ENCODE measurements at regions not wholly inside any gene's neighbourhood (a gene's known extent, or its start where the extent isn't known, plus 50 kb on each side); places are given as distances from the start of the nearest gene placed in this dataset.

DNA sequence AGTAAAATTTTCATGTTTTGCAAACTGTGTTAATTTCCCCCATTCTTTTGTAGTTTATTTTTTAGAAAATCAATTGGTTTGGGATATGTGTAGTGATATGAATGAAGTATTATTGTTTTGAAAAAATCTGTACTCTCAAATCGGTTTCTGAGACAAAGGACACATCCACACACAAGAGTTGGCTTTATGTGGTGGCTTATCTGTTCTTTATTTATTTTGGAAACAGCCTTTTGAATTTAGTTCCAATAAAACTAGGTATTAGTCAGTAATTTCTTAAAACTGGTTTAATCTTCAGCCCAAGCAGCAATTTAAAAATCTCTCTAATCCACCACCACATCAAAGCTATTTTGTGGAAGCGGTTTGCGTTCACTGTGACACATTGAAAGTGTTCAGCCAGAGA, 741.5 kb upstream of the GRM7 start:
- no peak for DNase-seq

GRCh38 chr3:6120786-6121185, 740.1 kb upstream of the GRM7 start:
- no peak for DNase-seq

GRCh38 chr3:6124875-6125274, 736.0 kb upstream of the GRM7 start:
- no peak for DNase-seq

DNA sequence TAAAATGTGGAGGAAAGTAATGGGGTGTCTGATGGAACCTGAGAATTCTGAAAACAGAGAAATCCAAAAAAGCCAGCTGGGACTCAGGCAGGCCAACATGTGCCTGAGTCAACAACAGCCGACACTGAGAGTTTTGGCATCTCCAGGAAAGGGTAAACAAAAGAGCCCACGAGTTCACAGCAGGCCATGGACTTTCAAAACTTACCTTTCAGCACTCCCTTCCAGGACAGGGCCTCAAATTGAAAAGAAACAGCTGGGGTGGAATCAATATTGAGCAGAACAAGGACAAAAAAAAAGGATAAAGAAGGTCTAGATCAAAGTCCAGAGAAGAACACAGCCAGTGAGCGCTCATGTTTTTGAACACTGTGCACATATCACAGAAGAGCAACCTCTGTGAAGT, 735.4 kb upstream of the GRM7 start:
- no peak for DNase-seq

DNA sequence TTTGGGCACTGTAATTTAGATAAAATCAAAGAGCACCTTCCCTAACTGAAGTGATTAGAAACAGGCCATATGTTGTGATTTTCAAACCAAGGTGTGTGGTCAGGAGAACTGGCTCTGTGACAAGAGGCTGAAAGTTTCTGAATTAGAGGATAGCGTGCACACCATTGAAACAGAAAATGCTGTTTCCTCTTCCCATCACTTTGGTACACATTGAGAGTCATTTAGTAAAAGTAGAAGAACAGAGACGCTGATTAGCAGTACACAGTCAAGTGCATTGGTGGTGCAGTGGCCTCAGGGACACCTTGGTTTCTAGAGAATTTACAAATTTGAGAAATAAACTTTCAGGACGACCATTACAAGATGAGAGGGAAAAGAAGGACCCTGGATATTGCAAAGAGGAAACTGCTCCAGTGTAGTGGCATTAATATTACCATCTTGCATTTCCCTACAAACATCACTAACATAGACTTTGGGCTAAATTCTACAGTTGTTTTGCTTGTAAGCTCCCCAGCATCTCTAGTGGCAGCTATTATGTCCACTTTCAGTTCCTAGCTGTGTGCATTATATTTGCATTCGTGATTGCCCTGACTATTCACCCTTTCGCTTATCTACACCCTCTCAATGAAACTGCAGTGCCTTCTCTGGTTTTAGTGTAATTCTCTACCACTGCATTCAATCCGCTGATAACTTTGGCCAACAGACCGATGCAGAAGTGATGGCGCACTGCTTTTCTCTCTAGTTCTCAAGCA, 728.1 kb upstream of the GRM7 start:
- DNase-seq: no peak

GRCh38 chr3:6142707-6143106, 718.2 kb upstream of the GRM7 start:
- DNase-seq: no peak

DNA sequence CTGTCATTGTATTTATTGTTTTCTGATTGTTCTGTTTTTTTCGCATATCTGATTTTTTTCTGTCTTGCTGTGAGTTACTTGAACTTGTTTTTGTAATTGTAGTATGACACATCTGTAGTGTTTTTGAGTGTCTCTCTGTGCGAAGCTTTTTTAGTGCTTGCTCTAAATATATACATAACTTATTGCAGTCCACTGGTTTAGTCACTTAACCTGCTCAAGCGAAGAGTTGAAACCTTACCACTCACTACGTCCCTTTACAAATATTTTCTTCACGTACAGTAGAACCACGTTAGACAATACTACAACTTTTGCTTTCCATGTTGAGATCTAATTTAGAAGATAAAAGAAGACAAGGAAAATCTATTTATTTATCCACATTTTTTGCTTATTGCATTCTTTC, 713.0 kb upstream of the GRM7 start:
- no peak for DNase-seq

GRCh38 chr3:6155650-6156338, 705.1 kb upstream of the GRM7 start:
- no peak for DNase-seq

DNA sequence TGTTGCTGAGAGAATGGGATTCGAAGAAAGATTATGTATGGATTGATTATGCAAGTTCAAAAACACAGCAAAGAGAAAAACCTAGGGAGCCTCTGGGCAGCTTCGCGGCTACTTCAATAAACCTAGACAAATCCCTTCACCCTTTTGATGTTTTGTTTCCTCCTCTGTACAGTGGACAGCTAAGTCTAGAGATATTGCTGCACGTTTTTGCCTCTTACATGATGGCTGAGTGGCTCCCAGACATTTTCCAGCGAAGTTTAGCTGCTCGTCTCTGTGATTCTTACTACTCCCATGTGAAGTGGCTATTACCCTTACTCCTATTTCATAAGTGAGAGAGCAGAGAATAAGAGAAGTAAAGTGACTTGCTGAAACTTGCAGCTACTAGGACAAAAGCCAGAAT, 695.0 kb upstream of the GRM7 start:
- no peak for DNase-seq

DNA sequence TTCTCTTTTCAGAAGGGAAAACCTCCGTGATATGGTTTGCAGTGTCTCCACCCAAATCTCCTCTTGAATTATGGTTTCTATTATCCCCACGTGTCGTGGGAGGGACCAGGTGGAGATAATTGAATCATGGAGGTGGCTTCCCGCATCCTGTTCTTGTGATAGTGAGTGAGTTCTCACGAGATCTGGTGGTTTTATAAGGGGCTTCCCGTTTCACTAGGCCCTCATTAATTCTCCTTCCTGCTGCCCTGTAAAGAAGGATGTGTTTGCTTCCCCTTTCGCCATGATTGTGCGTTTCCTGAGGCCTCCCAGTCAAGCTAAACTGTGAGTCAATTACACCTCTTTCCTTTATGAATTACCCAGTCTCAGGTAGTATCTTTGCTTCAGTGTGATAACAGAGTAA, 692.7 kb upstream of the GRM7 start:
- no peak for DNase-seq

- no peak for DNase-seq
These were observed 687.9 kb upstream of the GRM7 start for GRCh38 chr3:6172871-6173642.

DNA sequence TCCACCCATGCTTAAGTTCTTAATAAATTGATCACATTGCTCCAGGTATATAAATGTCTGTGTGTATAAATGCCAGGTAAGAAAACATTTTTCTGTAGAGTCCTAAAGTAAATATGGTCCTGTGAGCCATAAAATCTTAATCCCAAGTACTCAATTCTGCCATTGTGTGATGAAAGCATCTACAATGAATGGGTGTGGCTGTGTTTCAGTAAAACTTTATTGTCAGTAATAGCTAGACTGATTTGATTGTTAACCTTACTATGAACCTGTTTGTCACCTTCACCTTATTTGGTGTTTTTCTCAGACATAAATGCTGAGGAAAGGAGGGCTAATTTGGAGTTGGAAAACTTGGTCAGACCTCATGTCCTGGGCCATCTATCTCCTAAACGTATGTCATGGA, 683.5 kb upstream of the GRM7 start:
- DNase-seq: no peak

DNA sequence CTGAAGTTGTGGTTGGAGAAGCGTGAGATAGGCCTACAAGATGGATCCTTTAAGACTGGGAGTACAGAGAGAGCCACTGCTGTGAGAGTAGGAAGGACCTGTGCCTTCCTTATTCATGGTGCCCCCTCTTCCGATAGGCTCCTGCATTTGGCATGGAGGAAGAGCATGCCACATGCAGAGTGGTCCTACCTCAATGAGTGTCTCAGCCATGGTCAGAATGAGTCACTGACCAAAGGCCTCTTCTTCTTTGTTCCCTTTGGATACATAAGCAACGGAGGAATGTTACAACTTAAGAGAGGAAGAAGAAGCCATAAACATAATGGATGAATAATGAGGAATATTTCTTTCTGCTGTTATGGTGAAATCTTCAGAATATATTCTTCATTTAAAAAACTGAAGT, 681.2 kb upstream of the GRM7 start:
- no peak for DNase-seq

DNA sequence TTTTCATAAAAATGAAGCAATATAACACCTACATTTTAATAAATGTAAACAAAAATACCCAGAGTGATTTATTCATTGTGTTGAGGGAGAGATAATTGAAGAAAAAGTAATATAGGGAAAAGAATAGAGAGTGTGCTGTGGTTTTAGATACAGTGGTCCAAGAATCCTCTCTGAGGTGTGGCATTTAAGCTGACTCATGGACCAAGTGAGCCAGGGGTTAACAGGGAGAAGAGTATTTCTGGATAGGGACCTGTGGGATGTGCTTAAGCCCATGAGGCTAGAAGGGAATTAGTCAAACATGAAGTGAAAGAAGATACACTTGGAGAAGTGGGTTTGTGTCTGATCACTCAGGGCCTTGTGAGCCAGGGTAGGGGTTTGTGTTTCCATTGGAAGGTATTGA, 680.7 kb upstream of the GRM7 start:
- DNase-seq: no peak

DNA sequence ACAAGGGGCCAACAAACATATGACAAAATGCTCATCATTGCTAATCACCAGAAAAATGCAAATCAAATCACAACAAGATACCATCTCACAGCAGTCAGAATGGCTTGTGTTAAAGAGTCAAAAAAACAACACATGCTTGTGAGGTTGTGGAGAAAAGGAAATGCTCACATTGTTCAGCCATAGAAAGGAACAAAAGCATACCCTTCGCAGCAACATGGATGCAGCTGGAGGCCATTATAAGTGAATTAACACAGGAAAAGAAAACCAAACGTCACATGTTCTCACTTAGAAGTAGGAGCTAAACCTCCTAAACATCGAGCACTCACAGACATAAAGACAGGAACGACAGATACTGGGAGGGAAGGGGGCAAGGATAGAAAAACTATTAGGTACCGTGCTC, 678.4 kb upstream of the GRM7 start:
- DNase-seq: no peak

DNA sequence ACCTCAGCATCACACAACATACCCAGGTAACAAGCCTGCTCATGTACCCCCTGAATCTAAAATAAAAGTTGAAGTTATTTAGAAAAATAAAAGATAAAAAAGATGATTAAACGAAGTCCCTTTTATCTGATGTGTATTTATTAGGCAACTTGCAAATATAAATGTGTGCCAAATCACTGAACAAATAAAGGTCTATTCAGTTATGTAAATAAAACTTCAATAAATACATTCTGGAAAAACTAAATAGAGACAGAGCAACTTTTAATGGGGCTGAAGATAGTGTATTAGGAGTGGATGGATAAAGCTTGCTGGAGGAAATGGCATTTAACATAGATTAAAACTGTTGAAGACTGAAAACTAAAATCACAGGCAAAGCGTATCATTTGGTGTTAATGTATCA, 678.0 kb upstream of the GRM7 start:
- no peak for DNase-seq

- no peak for DNase-seq
These were observed 671.5 kb upstream of the GRM7 start for GRCh38 chr3:6189384-6189783.

DNA sequence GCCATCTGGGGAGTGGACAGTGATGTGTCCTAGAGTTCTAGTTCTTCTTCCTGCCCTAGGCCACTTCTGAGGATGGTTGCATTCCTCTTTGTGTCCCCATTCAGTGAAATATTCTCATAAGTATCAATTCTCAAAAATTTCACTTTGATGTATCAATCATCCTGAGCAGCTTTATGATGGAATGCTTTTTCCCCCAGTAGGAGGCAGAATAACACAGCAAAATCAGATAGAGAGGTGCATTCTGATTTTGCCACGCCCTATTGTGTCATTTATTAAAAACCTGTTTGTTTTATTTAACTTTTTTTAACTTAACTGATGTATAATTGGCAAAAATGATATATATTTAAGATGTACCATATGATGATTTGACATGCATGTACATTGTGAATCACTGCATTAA, 656.0 kb upstream of the GRM7 start:
- DNase-seq: no peak

DNA sequence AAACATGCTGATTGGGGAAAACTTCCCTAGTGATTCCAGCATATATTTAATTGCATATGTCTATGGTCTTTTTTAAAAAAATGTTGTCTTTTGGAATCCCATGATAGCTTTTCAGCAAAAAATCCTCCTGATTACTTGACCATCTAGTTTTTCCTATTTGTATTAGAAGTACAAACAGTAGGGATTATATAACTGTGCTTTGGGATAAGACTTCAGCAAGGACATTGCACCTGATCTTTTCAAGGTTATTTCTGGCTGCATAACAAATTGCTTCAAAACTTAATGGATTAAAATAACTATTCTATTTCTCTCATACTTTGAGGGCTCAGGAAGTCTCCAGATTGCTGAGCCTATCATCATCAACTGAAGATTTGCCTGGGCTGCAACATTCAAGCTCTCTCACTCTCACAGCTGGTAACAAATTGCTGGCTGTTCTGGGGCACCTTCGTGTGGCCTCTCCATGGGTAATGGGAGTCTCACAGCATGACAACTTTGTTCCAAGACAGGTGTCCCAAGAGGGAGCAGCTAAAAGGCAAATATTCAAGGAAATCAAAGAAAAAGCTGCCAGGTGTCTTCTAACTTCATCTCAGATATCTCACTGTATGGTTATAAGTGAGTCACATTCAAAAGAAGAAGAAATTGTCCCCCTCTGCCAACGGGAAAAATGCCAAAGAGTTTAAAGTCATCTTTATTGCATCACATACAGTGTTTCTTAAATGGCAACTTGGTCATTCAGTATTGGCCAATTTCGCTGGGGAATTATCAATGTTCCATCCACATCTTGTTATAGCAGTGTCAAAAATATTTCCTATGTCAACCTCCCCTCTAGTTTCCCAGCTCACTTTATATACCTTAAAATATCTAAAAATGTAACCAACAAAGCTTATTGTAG, 644.5 kb upstream of the GRM7 start:
- no peak for DNase-seq

GRCh38 chr3:6220447-6220846, 640.5 kb upstream of the GRM7 start:
- DNase-seq: no peak

DNA sequence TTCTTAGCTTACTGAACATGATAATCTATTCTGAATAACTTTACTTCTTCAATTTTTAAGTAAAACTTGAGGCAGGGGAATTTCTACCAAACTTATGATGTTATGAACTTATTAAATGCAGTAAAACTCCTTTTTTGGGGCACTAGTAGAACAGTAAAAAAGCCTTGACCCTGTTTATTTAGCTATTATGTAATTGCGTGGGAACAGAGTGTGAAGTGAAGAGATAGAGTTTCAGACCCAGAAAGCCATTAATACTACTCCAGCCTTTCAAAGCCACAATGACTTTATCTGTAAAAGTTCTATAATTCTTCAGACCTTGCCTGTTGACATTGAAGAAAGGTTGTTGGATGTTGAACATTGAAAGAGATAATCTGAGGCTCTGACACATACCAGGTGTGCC, 638.8 kb upstream of the GRM7 start:
- no peak for DNase-seq

- DNase-seq: no peak
These were observed 637.3 kb upstream of the GRM7 start for GRCh38 chr3:6223572-6223971.

Measured in effector CD4-positive, alpha-beta T cell (primary cell).